ENCODE measurements at regions not wholly inside any gene's neighbourhood (a gene's known extent, or its start where the extent isn't known, plus 50 kb on each side); places are given as distances from the start of the nearest gene placed in this dataset.
A peak's percentile ranks its signal among the peaks of the same experiment; 100 is the strongest.

DNA sequence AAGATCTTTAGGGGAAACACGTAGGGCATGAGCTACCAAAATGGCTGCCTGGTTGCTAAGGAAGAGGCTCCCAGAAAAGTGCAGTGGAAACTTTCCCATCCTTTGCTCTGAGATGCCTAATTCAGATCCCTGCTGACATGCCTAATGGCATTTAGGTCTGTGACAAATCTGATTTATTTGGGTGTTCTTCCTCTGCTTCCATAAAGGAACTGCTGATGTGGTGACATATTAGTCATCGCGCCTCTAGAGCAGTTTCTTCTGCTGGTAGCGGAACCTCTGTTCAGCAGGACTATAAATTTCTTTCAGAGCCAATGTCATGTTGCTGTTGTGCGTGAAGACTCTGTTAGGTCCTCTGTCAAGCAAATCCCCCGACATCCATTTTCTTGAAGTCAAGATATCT is 310.0 kb downstream of the PDHA2 start:
- ATAC-seq (ENCODE audit: poor library complexity) (no peak), DNase-seq (no peak)
- intact Hi-C loops (cut with DNase I): no loop called here

GRCh38 chr4:96150466-96150865 is 310.6 kb downstream of the PDHA2 start:
- ATAC-seq (ENCODE audit: poor library complexity) (no peak), DNase-seq (no peak)
- intact Hi-C loops (cut with DNase I): no loop called here

DNA sequence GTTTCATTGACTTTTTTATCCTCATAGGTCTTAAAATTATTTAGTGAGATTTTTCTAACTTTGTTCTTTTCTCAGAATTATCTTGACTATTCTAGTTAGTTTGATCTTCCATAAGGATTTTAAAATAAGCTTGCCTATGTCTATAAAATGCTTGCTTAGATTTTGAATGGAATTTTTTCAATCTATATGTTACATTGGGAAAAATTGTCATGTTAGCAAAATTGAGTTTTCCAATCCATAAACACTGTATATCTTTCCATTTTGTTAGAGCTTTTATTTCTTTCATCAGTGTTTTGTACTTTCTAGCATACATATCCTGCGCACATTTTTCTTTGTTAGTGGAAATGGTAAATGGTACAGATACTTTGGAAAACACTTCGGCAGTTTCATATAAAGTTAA is 312.9 kb downstream of the PDHA2 start:
- DNase-seq (no peak), ATAC-seq (ENCODE audit: poor library complexity) (no peak)
- intact Hi-C loops (cut with DNase I): no loop called here

- DNase-seq (no peak), ATAC-seq (ENCODE audit: poor library complexity) (no peak)
- intact Hi-C loops (cut with DNase I): no loop called here
Observed at GRCh38 chr4:96154676-96155075, 314.8 kb downstream of the PDHA2 start.

DNA sequence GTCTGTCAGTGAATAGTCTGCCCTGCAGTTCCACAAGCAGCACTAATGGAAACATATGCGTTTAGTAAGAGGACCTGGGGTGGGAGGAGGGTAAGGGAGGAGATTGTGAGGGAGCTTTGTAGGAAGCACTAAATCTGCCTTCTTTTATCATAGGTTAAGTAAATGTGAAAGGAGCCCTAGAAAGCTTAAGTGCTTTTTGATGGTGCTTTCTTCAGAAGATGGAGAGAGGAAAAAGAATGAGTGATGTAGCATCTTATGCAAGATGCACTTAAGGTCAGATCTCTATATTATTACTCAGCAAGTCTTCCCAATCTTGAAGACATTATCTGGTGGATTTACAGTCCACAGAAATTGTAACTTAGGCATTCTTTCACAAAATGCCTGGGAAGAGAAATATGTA is 322.7 kb downstream of the PDHA2 start:
- DNase-seq: no peak
- intact Hi-C loops (cut with DNase I): no loop called here
- no peak for ATAC-seq (ENCODE audit: poor library complexity)

GRCh38 chr4:96164814-96165351 is 325.0 kb downstream of the PDHA2 start:
- ATAC-seq (ENCODE audit: poor library complexity): no peak
- intact Hi-C loops (cut with DNase I): no loop called here
- DNase-seq: no peak

- ATAC-seq (ENCODE audit: poor library complexity): no peak
- DNase-seq: no peak
- intact Hi-C loops (cut with DNase I): no loop called here
Observed at GRCh38 chr4:96166806-96167205, 326.9 kb downstream of the PDHA2 start.

GRCh38 chr4:96170198-96170597 is 330.3 kb downstream of the PDHA2 start:
- DNase-seq (no peak), ATAC-seq (ENCODE audit: poor library complexity) (no peak)
- intact Hi-C loops (cut with DNase I): no loop called here

DNA sequence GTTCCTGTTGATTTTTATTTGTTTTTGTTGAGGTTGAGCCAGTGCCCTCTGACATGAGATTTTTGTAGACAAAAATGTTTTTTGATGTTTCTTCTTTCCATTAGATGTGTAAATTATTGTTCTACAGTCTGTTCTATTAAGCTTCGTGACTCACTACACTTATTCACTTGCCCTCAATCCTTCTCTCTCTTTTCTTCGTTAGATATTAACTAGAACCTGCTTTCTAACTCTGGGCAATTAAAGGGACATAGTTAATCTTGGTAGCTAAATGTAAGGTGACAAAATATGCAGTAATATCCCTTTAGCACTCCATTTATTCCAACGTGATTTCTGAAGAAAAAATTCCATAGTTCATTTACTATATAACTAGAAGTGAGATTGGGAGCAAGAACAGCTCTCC is 333.9 kb downstream of the PDHA2 start:
- intact Hi-C loops (cut with DNase I): no loop called here
- DNase-seq (no peak), ATAC-seq (ENCODE audit: poor library complexity) (no peak)

GRCh38 chr4:96175871-96176270 is 336.0 kb downstream of the PDHA2 start:
- intact Hi-C loops (cut with DNase I): no loop called here
- DNase-seq (no peak), ATAC-seq (ENCODE audit: poor library complexity) (no peak)

DNA sequence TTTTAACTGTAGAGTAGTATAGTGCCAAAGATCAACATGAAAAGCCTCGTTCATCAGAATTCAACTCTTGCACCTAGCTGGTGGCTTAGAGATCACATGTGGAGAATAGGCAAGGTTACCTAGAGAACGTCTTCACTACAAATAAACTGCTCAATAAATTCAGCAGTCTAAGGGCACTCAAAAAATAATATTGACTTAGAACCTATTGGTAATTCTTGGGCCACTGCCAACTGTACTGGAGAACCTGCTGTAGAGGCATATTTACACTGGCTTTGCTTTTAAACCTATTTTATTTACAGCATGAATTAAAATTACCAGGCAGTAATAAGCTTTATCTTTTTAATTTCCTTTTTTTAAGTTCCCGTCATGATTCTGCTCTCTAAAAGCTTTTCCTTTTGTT is 343.7 kb downstream of the PDHA2 start:
- DNase-seq (no peak), ATAC-seq (ENCODE audit: poor library complexity) (no peak)
- intact Hi-C loops (cut with DNase I): no loop called here

DNA sequence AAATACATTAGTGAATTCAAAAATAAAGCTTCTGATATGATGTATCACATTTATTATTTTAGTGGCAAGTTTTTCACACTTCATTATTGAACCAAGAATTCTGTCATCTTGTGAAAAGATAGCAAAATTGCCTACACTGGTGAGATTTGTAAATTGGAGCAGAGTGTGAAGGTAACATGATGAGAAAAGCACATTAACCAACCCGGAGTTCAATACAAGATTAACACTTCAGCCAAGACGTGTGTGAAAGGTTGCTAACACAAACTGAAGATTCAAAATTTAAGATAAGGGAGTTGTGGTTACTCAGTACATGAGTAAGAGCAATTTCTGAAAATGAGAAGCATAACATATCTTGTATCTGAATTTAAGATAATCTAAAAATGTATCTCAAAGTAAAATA is 346.7 kb downstream of the PDHA2 start:
- no peak for DNase-seq
- no peak for ATAC-seq (ENCODE audit: poor library complexity)
- intact Hi-C loops (cut with DNase I): no loop called here

- no peak for ATAC-seq (ENCODE audit: poor library complexity)
- no peak for DNase-seq
Observed at GRCh38 chr4:96189761-96190160, 349.9 kb downstream of the PDHA2 start.

GRCh38 chr4:96193061-96193460 is 353.2 kb downstream of the PDHA2 start:
- no peak for DNase-seq
- intact Hi-C loops (cut with DNase I): no loop called here
- no peak for ATAC-seq (ENCODE audit: poor library complexity)

More at GRCh38 chr4:96189761-96190160, 349.9 kb downstream of the PDHA2 start:
- intact Hi-C loops (cut with DNase I): no loop called here

GRCh38 chr4:96194993-96195392 is 355.1 kb downstream of the PDHA2 start:
- intact Hi-C loops (cut with DNase I): no loop called here
- DNase-seq (no peak), ATAC-seq (ENCODE audit: poor library complexity) (no peak)

- peak; percentile 79 for ATAC-seq (ENCODE audit: poor library complexity)
- intact Hi-C loops (cut with DNase I): no loop called here
- DNase-seq: no peak
Observed at GRCh38 chr4:96205143-96205936, 365.4 kb downstream of the PDHA2 start.

DNA sequence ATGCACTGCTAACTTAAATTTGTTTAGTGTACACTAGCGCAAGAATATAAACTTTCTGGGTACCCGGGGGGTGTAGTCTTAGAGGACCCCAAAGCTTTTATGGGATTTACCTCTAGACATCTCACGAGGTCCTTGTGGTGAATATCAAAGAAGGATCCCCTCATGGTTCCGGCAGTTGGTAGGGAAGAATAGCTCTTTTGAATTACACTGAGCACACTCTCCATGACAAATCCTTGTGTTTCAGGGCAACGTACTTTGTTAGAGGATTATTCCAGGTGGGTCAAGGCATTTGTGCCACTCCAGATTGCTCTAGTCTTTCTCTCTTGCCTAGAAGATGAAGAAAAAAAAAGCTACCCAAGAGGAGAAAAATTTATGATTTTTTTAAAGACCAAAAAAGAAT is 387.6 kb downstream of the PDHA2 start:
- ATAC-seq (ENCODE audit: poor library complexity): no peak
- intact Hi-C loops (cut with DNase I): no loop called here
- no peak for DNase-seq

DNA sequence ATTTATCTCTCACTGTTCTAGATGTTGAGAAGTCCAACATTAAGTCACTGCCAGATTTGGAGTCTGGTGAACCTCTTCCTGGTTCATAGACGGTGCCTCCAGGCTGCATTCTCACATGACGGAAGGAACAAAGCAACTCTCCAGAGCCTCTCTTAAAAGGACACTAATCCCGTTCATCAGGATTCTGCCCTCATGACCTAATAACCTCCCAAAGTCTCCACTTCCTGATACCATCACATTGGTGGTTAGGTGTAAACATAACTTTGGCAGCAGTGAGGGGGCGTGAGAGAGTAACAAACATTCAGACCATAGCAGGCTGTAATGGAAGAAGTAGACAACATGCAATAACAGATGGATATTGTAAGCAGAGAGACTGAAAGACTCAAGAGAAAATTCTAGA is 388.6 kb downstream of the PDHA2 start:
- ATAC-seq (ENCODE audit: poor library complexity) (no peak), DNase-seq (no peak)
- intact Hi-C loops (cut with DNase I): no loop called here

- DNase-seq (no peak), ATAC-seq (ENCODE audit: poor library complexity) (no peak)
- intact Hi-C loops (cut with DNase I): no loop called here
Observed at GRCh38 chr4:96240041-96240440, 400.1 kb downstream of the PDHA2 start.

GRCh38 chr4:96241819-96242218 is 401.9 kb downstream of the PDHA2 start:
- ATAC-seq (ENCODE audit: poor library complexity) (no peak), DNase-seq (no peak)
- intact Hi-C loops (cut with DNase I): no loop called here

- no peak for ATAC-seq (ENCODE audit: poor library complexity)
- DNase-seq: no peak
- intact Hi-C loops (cut with DNase I): no loop called here
Observed at GRCh38 chr4:96247096-96247495, 407.2 kb downstream of the PDHA2 start.

All from Right ventricle myocardium superior (tissue), 1 donor.